K562 (cell line): ENCODE measurements at regions not wholly inside any gene's neighbourhood (a gene's known extent, or its start where the extent isn't known, plus 50 kb on each side); places are given as distances from the start of the nearest gene placed in this dataset.

Experiments
- BRD9 ChIP-seq: fragments of 450-650 bp; IDR thresholded peaks from 2 replicates; pipeline ENCODE4 v1.6.1; 2018; ENCODE audit warnings: low read depth; ENCODE audit not compliant: partially characterized antibody
- CUX1 ChIP-seq: fragments of 200-800 bp; sonication (Bioruptor generic); IDR thresholded peaks from 2 replicates; pipeline ENCODE4 v1.6.1; 2016; ENCODE audit warnings: missing genetic modification characterization, missing compliant biosample characterization
- E4F1 ChIP-seq: fragments of 250-450 bp; sonication (Bioruptor Pico); IDR thresholded peaks from 2 replicates; pipeline ENCODE4 v1.5.0; 2021; ENCODE audit warnings: mild to moderate bottlenecking, borderline replicate concordance
- ILF3 ChIP-seq: fragments of 450-650 bp; IDR thresholded peaks from 2 replicates; pipeline ENCODE4 v1.6.1; 2018; ENCODE audit warnings: antibody characterized with exemption, mild to moderate bottlenecking, moderate library complexity, borderline replicate concordance
- RBBP5 ChIP-seq: fragments of 200-600 bp; sonication (generic); IDR thresholded peaks from 2 replicates; pipeline ENCODE4 v1.6.1; 2012; ENCODE audit warnings: borderline replicate concordance, mild to moderate bottlenecking, low read length, control low read depth, inconsistent platforms; ENCODE audit not compliant: insufficient read depth, poor library complexity, severe bottlenecking
- SMAD1 ChIP-seq: fragments of 150-350 bp; IDR thresholded peaks from 2 replicates; pipeline ENCODE4 v1.6.1; 2014; ENCODE audit warnings: low read length, low read depth; ENCODE audit not compliant: partially characterized antibody
- TAF9B ChIP-seq: fragments of 450-650 bp; IDR thresholded peaks from 2 replicates; pipeline ENCODE4 v1.6.1; 2018; ENCODE audit warnings: mild to moderate bottlenecking; ENCODE audit not compliant: partially characterized antibody
- TAL1 ChIP-seq: fragments of 450-650 bp; IDR thresholded peaks from 2 replicates; pipeline ENCODE4 v1.6.1; 2016; ENCODE audit warnings: mild to moderate bottlenecking
- USF1 ChIP-seq: sonication (generic); formaldehyde crosslinking; IDR thresholded peaks from 2 replicates; pipeline ENCODE4 v1.9.0; 2022; ENCODE audit warnings: mild to moderate bottlenecking, missing genetic modification reagents
- ZNF384 ChIP-seq: IDR thresholded peaks from 2 replicates; pipeline ENCODE4 v1.6.1; 2012; ENCODE audit warnings: low read depth, low read length, improper control_type of control experiment

- TF ChIP-seq CUX1 (CRISPR knock-in tag) (no peak), TAL1 (no peak), ILF3 (no peak), RBBP5 (peak; percentile 38), SMAD1 (no peak), TAF9B (no peak), USF1 (CRISPR knock-in tag) (0 out of 2 replicates have a peak, but pooled peaks have one; percentile 13), ZNF384 (no peak), BRD9 (no peak), E4F1 (no peak)
Observed at GRCh38 chr4:138775890-138776289, 239.7 kb upstream of the NOCT start (continued).
